M059J (cell line): ENCODE measurements at regions not wholly inside any gene's neighbourhood (a gene's known extent, or its start where the extent isn't known, plus 50 kb on each side); places are given as distances from the start of the nearest gene placed in this dataset.

Experiments
- DNase-seq: peaks from one replicate; pipeline ENCODE4 v3.0.0-alpha.2; 2012; ENCODE audit warnings: low read depth

GRCh38 chr1:60444680-60445079 lies 371.1 kb upstream of the C1orf87 start:
- no peak for DNase-seq

- DNase-seq, result no peak
Observed at GRCh38 chr1:60436186-60436585, 362.6 kb upstream of the C1orf87 start.

- DNase-seq, result no peak
Observed at GRCh38 chr1:60431593-60431992, 358.0 kb upstream of the C1orf87 start.

GRCh38 chr1:60430375-60430774 lies 356.8 kb upstream of the C1orf87 start:
- DNase-seq, result no peak

- no peak for DNase-seq
Observed at GRCh38 chr1:60428127-60428526, 354.6 kb upstream of the C1orf87 start.

GRCh38 chr1:60427701-60428100 lies 354.1 kb upstream of the C1orf87 start:
- DNase-seq, result no peak

GRCh38 chr1:60427194-60427593 lies 353.6 kb upstream of the C1orf87 start:
- DNase-seq, result peak; percentile 0

- no peak for DNase-seq
Observed at GRCh38 chr1:60425528-60425927, 352.0 kb upstream of the C1orf87 start.

- DNase-seq, result no peak
Observed at GRCh38 chr1:60423146-60423780, 349.7 kb upstream of the C1orf87 start.

- DNase-seq, result no peak
Observed at GRCh38 chr1:60421965-60422364, 348.4 kb upstream of the C1orf87 start.

GRCh38 chr1:60419023-60419422 lies 345.5 kb upstream of the C1orf87 start:
- no peak for DNase-seq

- no peak for DNase-seq
Observed at GRCh38 chr1:60415696-60416095, 342.1 kb upstream of the C1orf87 start.

- DNase-seq, result no peak
Observed at GRCh38 chr1:60413091-60413490, 339.5 kb upstream of the C1orf87 start.

GRCh38 chr1:60411591-60411990 lies 338.0 kb upstream of the C1orf87 start:
- no peak for DNase-seq

- DNase-seq, result no peak
Observed at GRCh38 chr1:60402816-60403215, 329.2 kb upstream of the C1orf87 start.

GRCh38 chr1:60402216-60402615 lies 328.6 kb upstream of the C1orf87 start:
- DNase-seq, result no peak

- no peak for DNase-seq
Observed at GRCh38 chr1:60394436-60394835, 320.9 kb upstream of the C1orf87 start.

- no peak for DNase-seq
Observed at GRCh38 chr1:60390593-60391282, 317.2 kb upstream of the C1orf87 start.

- no peak for DNase-seq
Observed at GRCh38 chr1:60388092-60388987, 314.8 kb upstream of the C1orf87 start.

GRCh38 chr1:60387175-60387574 lies 313.6 kb upstream of the C1orf87 start:
- DNase-seq, result no peak

GRCh38 chr1:60386249-60386648 lies 312.7 kb upstream of the C1orf87 start:
- no peak for DNase-seq

GRCh38 chr1:60376196-60376595 lies 302.6 kb upstream of the C1orf87 start:
- no peak for DNase-seq

GRCh38 chr1:60374537-60374936 lies 301.0 kb upstream of the C1orf87 start:
- DNase-seq, result no peak
